B cell (primary cell): ENCODE measurements at regions not wholly inside any gene's neighbourhood (a gene's known extent, or its start where the extent isn't known, plus 50 kb on each side); places are given as distances from the start of the nearest gene placed in this dataset.

Experiments used
- ATAC-seq: fragments of 200-7000 bp; cut with Tn5 transposase; one replicate; pipeline ENCODE4 v1.10.0; 2021; ENCODE audit warnings: low read depth, mild to moderate bottlenecking, moderate number of reproducible peaks, moderate library complexity
- CTCF ChIA-PET: fragments of 350-600 bp; sonication (Branson Sonifier 250); formaldehyde crosslinking; loops from one replicate; lab custom pipeline; 2021; ENCODE audit warnings: antibody characterized with exemption, inconsistent platforms; lab: Charles Lee
- POLR2A ChIA-PET: fragments of 350-600 bp; sonication (Branson Sonifier 250); formaldehyde crosslinking; loops from one replicate; lab custom pipeline; 2021; ENCODE audit warnings: antibody characterized with exemption; lab: Charles Lee
- DNase-seq: peaks from one replicate; pipeline ENCODE4 v3.0.0; 2013
- H2AFZ ChIP-seq: 2 replicates; pipeline ENCODE4 v1.6.1; 2012; ENCODE audit warnings: mild to moderate bottlenecking, low read depth, low read length; ENCODE audit not compliant: insufficient read depth, poor library complexity, severe bottlenecking
- H3K27ac ChIP-seq, 2 donors: 1 replicate in 1 of 2; 2 replicates in 1 of 2; pipeline ENCODE4 v1.5.1; 2012 to 2013; ENCODE audit warnings: low read length in 2 of 2, mild to moderate bottlenecking in 2 of 2, moderate library complexity in 1 of 2
- H3K27me3 ChIP-seq, 4 experiments: fragments of 200-600 bp in 1 of 4; sonication (generic) in 1 of 4; replicated peaks in 1 of 4; 1 replicate in 2 of 4; 2 replicates in 2 of 4; pipeline versions ENCODE4 v1.6.1 to v1.7.0; 2013 to 2016; ENCODE audit warnings: low read length in 3 of 4, mild to moderate bottlenecking in 2 of 4, mixed read lengths in 1 of 4, moderate library complexity in 1 of 4; ENCODE audit not compliant: insufficient read depth in 4 of 4, control insufficient read depth in 3 of 4; ENCODE audit errors: control extremely low read depth in 1 of 4
- H3K36me3 ChIP-seq, 2 experiments: replicated peaks in 1 of 2; 1 replicate in 1 of 2; 2 replicates in 1 of 2; pipeline versions ENCODE4 v1.6.1 to v1.7.1; 2013; ENCODE audit warnings: low read length in 1 of 2; ENCODE audit not compliant: insufficient read depth in 2 of 2, control insufficient read depth in 1 of 2; ENCODE audit errors: control extremely low read depth in 1 of 2, extremely low read depth in 1 of 2
- H3K4me1 ChIP-seq, 2 donors: fragments of 200-600 bp in 1 of 2; sonication (generic) in 1 of 2; 1 replicate in 1 of 2; 2 replicates in 1 of 2; pipeline versions ENCODE4 v1.5.1 to v1.6.1; 2013 to 2017; ENCODE audit warnings: low read length in 2 of 2; ENCODE audit not compliant: control insufficient read depth in 2 of 2, insufficient read depth in 2 of 2
- H3K4me2 ChIP-seq: replicated peaks from 2 replicates; pipeline ENCODE3; 2012; ENCODE audit warnings: mild to moderate bottlenecking, low read depth, low read length; ENCODE audit not compliant: poor library complexity, severe bottlenecking
- H3K4me3 ChIP-seq, 5 experiments: fragments of 200-600 bp in 1 of 5; sonication (generic) in 1 of 5; 1 replicate in 3 of 5; 2 replicates in 2 of 5; pipeline versions ENCODE4 v1.5.1 to v1.7.0; 2011 to 2016; ENCODE audit warnings: low read length in 4 of 5, mild to moderate bottlenecking in 4 of 5, low read depth in 2 of 5, control low read depth in 1 of 5, moderate library complexity in 1 of 5; ENCODE audit not compliant: insufficient read depth in 1 of 5; ENCODE audit errors: control extremely low read depth in 1 of 5, extremely low read depth in 1 of 5
- H3K79me2 ChIP-seq: fragments of 200-600 bp; sonication (generic); one replicate; pipeline ENCODE4 v1.6.0; 2016; ENCODE audit warnings: low read length; ENCODE audit not compliant: control insufficient read depth, insufficient read depth
- H3K9ac ChIP-seq: fragments of 200-600 bp; sonication (generic); 2 replicates; pipeline ENCODE4 v1.6.1; 2017; ENCODE audit warnings: mild to moderate bottlenecking, low read length, moderate library complexity
- H3K9me3 ChIP-seq, 3 donors: one replicate each; pipeline versions ENCODE4 v1.6.1 to v1.7.1; 2013; ENCODE audit warnings: low read length in 2 of 3; ENCODE audit not compliant: control insufficient read depth in 2 of 3, insufficient read depth in 1 of 3; ENCODE audit errors: control extremely low read depth in 1 of 3
- H4K20me1 ChIP-seq: 2 replicates; pipeline ENCODE4 v1.6.0; 2012; ENCODE audit warnings: mild to moderate bottlenecking, low read length; ENCODE audit not compliant: insufficient read depth, control insufficient read depth, poor library complexity, severe bottlenecking
- H3K27ac Mint-ChIP-seq: one replicate; pipeline ENCODE4 v1.8.0; 2021; ENCODE audit warnings: mixed read lengths
- H3K27me3 Mint-ChIP-seq: one replicate; pipeline ENCODE4 v1.8.0; 2021; ENCODE audit warnings: mixed read lengths
- H3K4me1 Mint-ChIP-seq: one replicate; pipeline ENCODE4 v1.8.0; 2021; ENCODE audit warnings: mixed read lengths
- H3K4me3 Mint-ChIP-seq: one replicate; pipeline ENCODE4 v1.8.0; 2021; ENCODE audit warnings: mixed read lengths
- H3K9me3 Mint-ChIP-seq: one replicate; pipeline ENCODE4 v1.8.0; 2022; ENCODE audit warnings: mixed read lengths; ENCODE audit not compliant: insufficient read depth
- CTCF ChIP-seq: fragments of 200-600 bp; IDR thresholded peaks from one replicate; pipeline ENCODE4 v1.8.0; 2022; ENCODE audit warnings: antibody characterized with exemption, mild to moderate bottlenecking
- EZH2 ChIP-seq: IDR thresholded peaks from 2 replicates; pipeline ENCODE4 v1.6.1; 2012; ENCODE audit warnings: borderline replicate concordance, low read depth, mild to moderate bottlenecking, moderate library complexity, low read length; ENCODE audit not compliant: insufficient read depth, poor library complexity, severe bottlenecking
- WGBS: methylation state at CpG from one replicate; pipeline ENCODE4 v1.1.5; 2013; ENCODE audit warnings: missing lambda C conversion rate; ENCODE audit not compliant: insufficient coverage; 5-methylcytosine and 5-hydroxymethylcytosine counted together
- intact Hi-C: fragments of 100-400 bp; cut with micrococcal nuclease; formaldehyde crosslinking; loops from one replicate; pipeline ENCODE4 v1.10.0; 2022

GRCh38 chr5:8864053-8864452 is 681.8 kb downstream of the SEMA5A start:
- Histone ChIP-seq H3K4me2 (no peak overlapping the region), H4K20me1 (no peaks in the 10 kb centered on the region), H3K4me1 (no peaks in the 10 kb centered on the region), H3K9ac (no peak overlapping the region), H3K27me3 (no peaks in the 10 kb centered on the region), H3K27ac (no peak overlapping the region), H3K36me3 (no peaks in the 10 kb centered on the region), H2AFZ (no peak overlapping the region), H3K4me3 (no peak overlapping the region), H3K9me3 (no peaks in the 10 kb centered on the region), H3K79me2 (no peaks in the 10 kb centered on the region)
- Mint-ChIP-seq H3K9me3 (no peaks in the 10 kb centered on the region), H3K4me1 (no peaks in the 10 kb centered on the region), H3K27me3 (no peaks in the 10 kb centered on the region), H3K4me3 (no peak overlapping the region), H3K27ac (no peak overlapping the region)
- WGBS: 56% methylated on average over 3 of the region's 4 CpGs
- no peak for ATAC-seq
- POLR2A ChIA-PET: no interaction called here
- TF ChIP-seq EZH2 (no peak), CTCF (no peak)
- CTCF ChIA-PET: no interaction called here
- no peak for DNase-seq
- intact Hi-C loops: no loop called here

- CTCF ChIA-PET: no interaction called here
- no peaks in the 10 kb centered on the region for H3K4me1 Mint-ChIP-seq
- no peaks in the 10 kb centered on the region for H3K27me3 Mint-ChIP-seq
- no peak overlapping the region for H3K27ac Mint-ChIP-seq
- DNase-seq (no peak), ATAC-seq (no peak)
- Histone ChIP-seq H3K27me3 (no peaks in the 10 kb centered on the region), H3K4me2 (no peak overlapping the region), H4K20me1 (no peaks in the 10 kb centered on the region), H3K79me2 (no peaks in the 10 kb centered on the region), H2AFZ (no peak overlapping the region), H3K9me3 (peaks cover 0 to 7% (median 0%) of the 10 kb centered on the region in 3 donors), H3K27ac (no peak overlapping the region), H3K4me1 (no peaks in the 10 kb centered on the region), H3K4me3 (no peak overlapping the region), H3K9ac (no peak overlapping the region), H3K36me3 (no peaks in the 10 kb centered on the region)
- TF ChIP-seq EZH2 (no peak), CTCF (no peak)
- WGBS: 74% methylated on average over 3 of the region's 5 CpGs
- intact Hi-C loops: no loop called here
- POLR2A ChIA-PET: no interaction called here
- no peaks in the 10 kb centered on the region for H3K9me3 Mint-ChIP-seq
- no peak overlapping the region for H3K4me3 Mint-ChIP-seq
Measured at GRCh38 chr5:8865266-8865665, 680.6 kb downstream of the SEMA5A start.
